ENCODE measurements at regions not wholly inside any gene's neighbourhood (a gene's known extent, or its start where the extent isn't known, plus 50 kb on each side); places are given as distances from the start of the nearest gene placed in this dataset.

DNA sequence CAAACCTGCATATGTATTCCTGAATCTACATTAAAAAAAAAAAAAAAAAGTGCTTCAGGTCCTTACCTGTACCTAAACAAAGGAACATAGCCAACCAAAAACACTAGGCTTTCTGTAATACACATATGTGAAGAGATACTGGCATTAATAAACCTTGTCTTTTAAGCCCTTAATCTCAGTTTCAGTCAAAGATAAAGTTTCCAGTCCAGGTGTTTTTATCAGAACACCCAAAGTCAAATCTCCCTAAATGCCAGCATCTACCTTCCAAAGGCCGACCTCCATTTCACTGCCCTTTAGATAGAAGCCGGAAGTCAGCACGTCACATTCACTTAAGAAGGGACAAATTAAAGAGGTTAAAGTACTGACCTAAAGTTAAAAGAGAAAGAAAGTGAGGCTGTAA is 79.8 kb upstream of the NEBL start:
- TF ChIP-seq POLR2AphosphoS5 (IDR thresholded peaks at IDR 0.05), result no peak
- TF ChIP-seq POLR2A (IDR thresholded peaks at IDR 0.05), result no peak
- TF ChIP-seq, protein P1, sequence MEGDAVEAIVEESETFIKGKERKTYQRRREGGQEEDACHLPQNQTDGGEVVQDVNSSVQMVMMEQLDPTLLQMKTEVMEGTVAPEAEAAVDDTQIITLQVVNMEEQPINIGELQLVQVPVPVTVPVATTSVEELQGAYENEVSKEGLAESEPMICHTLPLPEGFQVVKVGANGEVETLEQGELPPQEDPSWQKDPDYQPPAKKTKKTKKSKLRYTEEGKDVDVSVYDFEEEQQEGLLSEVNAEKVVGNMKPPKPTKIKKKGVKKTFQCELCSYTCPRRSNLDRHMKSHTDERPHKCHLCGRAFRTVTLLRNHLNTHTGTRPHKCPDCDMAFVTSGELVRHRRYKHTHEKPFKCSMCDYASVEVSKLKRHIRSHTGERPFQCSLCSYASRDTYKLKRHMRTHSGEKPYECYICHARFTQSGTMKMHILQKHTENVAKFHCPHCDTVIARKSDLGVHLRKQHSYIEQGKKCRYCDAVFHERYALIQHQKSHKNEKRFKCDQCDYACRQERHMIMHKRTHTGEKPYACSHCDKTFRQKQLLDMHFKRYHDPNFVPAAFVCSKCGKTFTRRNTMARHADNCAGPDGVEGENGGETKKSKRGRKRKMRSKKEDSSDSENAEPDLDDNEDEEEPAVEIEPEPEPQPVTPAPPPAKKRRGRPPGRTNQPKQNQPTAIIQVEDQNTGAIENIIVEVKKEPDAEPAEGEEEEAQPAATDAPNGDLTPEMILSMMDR (IDR thresholded peaks at IDR 0.05), result no peak
